HG03469 (cell line): ENCODE measurements at regions not wholly inside any gene's neighbourhood (a gene's known extent, or its start where the extent isn't known, plus 50 kb on each side); places are given as distances from the start of the nearest gene placed in this dataset.
"Not testable (repeated sequence)": the region's sequence is repeated elsewhere in the genome, so short reads cannot be mapped to it uniquely, and the experiment has no call there.

ENCODE experiments used
- ATAC-seq: cut with Tn5 transposase; IDR thresholded peaks from one replicate; pipeline ENCODE4 v1.9.1; 2021; ENCODE audit warnings: mild to moderate bottlenecking, moderate library complexity, moderate number of reproducible peaks; ENCODE audit not compliant: unreplicated experiment

DNA sequence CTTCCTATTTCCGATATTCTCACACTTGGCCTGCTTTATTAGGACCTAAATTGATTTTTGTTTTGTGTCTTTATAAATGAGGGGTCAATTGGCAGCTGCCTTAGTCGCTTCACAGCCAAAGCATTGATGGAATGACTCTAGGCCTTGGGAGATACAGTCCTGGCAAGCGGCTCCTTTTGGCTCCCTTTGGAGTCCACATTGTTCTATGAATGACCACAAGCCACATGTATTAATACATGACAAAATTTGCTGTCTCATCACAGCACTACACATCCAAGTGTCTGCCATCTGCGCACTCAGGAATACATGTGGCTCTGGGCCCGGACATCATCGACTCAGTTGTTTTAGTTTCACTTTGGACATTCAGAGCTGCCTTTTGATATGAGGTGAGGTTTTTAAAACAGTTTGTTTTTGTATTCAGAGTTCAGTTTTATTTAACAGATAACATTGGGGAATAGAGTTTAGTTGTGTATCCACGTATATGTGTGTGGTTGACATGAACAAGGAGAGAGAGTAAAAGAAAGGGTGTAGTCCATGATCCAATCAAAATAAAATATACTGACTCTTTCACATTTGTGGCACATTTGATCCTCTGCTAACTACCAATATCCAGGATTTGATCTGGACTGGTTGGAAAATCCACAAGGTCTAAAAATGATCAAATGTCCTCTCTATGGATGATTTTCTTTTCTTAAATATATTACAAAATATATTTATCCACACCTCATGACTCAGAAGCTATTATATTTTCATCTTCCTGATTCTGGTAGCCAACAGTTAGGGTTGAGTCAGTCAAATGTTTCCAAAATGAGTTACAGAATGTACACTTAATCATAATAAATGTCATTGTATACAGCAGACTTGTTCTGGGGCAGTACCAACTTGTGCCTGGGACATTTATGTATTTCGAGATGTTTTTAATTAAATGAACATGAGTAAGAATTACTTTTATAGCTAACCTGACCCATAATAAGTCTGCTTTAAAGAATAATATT is 114.0 kb upstream of the MTAP start:
- no peak for ATAC-seq

DNA sequence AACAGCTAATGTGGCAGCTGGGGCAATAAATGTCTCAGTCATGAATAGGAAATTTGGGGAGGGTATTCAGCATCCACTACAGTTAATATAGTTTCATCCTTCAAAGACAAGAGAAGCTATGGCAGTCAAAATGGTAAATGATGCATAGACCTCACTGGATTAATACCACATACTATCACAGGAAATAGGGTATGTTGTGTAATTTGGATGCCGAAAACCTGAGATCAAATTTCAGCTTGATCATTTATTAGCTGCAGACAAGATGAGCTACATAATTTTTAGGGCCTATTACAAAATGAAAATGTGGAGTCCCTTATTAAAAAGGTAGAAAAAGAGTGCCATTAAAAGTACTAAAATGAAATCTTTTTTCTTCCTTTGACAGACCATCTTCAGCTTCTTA is 112.6 kb upstream of the MTAP start:
- no peak for ATAC-seq

DNA sequence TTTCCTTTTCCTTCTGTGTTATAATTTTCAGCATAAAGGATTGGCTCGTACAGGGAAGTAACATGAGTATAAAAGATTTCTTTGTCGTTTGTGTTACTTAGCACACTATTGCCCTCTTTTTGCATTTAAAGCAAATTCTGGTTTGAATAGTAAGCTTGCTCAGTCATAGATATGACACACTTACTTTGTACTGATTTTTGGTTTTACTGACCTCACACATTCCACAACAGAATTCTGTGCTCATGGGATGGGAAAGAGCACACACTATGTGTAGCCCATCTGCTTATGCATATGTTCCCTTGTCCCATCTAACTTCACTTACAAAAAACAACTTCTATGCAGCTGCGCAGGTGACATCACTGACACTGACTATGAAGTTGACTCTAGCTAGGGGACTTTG is 111.9 kb upstream of the MTAP start:
- no peak for ATAC-seq

DNA sequence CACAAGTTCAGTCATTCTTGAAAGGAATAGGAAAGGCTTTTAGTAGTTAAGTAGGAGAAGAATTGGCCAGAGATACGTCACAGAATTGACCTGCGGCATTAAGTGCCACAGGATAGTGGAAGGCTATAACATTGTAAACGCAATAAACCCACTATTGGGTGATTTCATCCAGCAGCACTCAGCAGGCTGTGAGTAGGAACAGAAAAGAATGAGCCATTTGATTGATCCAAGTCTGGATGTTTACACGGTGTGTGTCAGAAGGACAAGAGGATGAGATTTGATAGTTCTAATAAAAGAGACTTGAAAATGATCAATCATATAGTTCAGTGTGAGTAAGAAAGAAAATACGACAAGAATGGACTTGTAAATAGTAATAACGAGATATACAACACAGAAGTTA is 110.0 kb upstream of the MTAP start:
- ATAC-seq: no peak

DNA sequence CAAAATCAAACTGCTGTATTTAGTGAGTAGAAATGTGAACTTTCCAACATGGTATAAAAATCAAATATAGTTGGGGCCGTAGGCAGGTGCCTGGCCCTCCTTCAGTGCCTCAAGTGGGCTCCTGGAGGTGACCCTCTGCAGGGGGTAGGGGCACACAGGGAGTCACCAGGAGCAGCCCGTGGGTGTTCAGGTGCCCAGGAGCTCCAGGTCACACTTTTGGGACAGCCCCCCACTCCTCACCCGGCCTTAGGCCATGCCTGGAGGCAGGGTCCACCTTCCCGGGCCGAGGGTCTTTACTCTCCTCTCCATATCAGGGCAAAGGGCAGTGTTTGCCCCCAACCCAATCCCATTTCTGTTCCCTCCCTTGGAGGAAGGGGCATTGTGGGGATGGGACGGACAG is 108.0 kb upstream of the MTAP start:
- ATAC-seq: no peak

DNA sequence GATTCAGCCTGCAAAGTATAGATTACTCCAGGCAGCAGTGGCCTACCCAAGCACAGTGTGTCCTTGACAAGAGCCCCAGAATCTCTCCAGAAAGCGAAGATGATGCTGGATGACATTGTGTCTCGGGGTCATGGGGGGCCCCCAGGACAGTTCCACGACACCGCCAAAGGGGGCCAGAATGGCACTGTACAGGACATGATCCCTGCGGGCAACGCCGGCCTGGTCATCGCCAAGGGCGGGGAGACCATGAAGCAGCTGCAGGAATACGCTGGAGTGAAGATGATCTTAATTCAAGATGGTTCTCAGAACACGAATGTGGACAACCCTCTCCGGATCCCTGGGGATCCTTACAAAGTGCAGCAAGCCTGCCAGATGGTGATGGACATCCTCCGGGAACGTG is 107.0 kb upstream of the MTAP start:
- ATAC-seq: no peak

DNA sequence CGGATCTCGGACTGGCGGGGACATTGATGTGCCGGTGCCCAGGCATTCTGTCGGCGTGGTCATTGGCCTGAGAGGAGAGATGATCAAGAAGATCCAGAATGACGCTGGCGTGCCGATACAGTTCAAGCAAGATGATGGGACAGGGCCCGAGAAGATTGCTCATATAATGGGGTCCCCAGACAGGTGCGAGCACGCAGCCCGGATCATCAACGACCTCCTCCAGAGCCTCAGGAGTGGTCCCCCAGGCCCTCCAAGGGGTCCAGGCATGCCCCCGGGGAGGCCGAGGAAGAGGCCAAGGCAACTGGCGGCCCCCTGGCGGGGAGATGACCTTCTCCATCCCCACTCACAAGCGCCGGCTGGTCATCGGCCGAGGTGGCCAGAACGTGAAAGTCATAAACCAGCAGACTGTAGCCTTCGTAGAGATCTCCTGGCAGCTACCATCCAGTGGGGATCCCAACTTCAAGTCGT is 106.5 kb upstream of the MTAP start:
- no peak for ATAC-seq

DNA sequence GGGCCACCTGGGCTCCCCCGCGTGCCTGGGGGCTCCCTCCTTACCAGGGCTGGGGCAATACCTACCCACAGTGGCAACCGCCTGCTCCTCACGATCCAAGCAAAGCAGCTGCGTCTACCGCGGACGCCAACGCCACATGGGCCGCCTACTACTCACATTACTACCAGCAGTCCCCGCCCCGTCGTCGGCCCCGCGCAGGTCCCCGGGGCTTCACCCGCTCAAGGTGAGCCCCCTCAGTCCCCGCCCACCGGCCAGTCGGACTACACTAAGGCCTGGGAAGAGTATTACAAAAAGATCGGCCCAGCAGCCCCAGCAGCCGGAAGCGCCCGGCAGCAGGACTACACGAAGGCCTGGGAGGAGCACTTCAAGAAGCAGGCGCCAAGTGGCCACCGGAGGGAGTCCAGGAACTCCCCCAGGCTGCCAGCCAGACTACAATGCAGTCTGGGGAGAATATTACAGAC is 106.0 kb upstream of the MTAP start:
- ATAC-seq: no peak

DNA sequence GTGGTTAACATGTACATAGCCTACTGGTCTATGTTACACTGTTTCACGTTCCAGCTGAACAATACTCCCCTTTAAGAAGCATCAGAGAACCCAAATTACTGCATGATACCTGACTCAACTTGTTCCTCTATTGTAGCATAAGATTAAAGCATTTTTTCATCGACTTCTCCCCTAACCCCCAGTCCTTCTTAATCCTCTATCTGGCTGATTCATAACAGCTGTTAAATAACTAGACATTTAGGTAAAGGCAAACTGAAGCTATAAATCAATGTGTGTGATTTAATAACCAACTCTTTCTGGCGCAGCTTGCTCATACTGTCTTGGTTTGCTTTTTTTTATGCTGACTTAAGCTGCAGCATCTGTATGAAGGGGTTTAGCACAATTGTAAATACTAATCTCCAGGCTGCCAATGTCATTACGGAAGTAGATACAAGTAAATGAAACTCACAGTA is 94.2 kb upstream of the MTAP start:
- no peak for ATAC-seq

DNA sequence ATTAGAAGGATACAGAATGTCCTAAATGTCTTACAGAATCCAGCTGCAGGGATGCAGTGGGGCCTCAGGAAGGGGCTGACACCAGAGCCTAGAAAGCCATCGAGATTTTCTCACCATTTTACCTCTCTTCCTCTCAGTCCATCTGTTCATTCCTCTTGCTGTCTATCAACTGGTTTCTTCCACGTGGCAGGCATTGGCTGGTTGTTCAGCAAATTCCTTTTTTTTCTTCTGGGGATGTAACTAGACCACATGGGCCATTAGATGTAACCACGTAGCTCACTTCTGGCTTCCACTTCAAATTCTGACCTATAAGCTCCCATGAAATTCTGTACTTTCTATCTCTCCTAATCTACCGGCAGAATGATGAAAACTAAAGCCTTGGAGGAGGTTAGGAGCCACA is 93.6 kb upstream of the MTAP start:
- ATAC-seq: no peak

DNA sequence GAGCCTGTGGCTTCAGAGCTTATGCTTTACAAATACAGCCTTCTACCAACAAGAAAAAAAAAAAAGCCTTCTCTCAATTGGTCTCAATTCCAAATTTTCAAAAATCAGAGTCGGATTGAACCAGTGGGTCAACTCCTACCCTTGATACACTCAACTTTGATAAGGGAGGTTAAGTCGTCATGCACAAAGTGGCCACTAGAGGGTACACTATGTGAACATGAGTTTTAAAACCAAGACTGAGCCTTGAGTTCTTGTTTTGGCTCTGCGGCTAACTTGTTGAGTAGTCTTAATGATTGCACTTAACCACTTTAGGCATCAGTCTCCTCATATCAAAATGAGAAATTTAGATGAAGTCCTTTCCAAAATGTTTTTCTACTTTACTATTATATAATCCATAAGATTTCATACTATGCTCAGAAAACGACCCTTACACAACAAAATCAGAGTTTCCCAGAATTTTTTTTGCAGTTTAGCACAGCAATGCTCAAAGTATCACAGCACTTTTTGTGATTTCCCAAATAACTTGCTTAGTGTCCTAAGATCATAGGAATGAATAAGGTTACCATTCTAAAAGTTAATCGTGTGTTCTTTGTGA is 92.9 kb upstream of the MTAP start:
- no peak for ATAC-seq

DNA sequence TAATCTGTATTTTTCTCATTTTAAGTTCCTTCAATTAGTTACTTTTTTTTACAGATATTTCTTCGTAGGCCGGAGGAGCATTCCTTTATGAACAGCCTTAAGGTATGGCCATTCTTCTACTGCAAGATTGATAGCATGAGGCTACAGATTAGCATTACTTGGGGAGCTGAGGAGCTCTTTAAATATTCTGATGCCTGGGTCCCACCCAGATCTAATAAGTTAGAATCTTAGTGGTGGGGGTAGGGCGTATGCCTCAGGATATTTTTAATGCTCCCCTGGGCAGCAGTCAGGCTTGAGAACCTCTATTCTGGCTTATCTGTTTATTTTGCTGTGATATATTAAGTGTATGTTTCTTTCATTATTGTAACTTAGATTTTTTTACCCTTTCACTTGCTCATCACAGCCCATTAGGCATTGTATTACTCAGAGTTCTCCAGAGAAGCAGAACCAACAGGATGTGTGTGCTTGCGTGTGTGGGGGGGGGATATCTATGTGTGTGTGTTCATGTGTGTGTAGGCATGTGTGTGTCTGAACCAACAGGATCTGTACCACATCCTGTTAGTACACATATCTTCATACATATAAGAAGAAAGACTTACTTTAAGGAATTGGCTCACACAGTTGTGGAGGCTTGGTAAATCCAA is 91.8 kb upstream of the MTAP start:
- no peak for ATAC-seq

DNA sequence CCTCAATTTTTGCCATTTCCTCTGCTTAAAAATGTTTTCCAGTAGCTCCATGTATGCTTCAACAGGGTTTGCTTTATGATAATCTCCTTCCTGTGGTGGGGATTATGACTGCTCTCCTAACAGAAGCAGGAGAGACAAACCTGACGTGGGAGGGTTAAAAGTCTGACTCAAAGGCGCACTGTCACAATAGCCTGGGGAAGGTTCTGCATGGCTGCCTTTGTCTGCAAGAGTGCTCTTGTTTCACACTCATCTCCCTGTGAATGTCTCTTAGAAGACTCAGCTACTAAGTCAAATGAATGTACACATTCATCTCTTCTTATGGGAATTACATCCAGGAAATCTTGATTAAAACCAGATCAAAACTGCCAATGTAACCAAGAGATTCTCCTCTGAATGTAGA is 90.9 kb upstream of the MTAP start:
- ATAC-seq: peak; percentile 51

DNA sequence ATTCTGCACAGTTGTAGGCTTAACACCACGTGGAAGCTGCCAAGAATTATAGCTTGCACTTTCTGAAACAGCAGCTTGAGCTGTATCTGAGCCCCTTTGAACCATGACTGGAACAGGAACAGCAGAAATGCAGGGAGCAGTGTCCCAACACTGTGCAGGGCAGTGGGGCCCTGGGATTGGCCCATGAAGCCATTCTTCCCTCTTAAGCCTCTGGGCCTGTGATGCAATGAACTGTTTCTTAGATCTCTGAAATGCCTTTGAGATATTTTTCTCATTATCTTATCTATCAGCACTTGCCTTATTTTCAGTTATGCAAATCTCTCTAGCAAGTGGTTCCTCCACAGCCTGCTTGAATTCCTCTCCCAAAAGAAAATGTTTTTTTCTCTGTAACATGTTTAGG is 87.0 kb upstream of the MTAP start:
- ATAC-seq: no peak

DNA sequence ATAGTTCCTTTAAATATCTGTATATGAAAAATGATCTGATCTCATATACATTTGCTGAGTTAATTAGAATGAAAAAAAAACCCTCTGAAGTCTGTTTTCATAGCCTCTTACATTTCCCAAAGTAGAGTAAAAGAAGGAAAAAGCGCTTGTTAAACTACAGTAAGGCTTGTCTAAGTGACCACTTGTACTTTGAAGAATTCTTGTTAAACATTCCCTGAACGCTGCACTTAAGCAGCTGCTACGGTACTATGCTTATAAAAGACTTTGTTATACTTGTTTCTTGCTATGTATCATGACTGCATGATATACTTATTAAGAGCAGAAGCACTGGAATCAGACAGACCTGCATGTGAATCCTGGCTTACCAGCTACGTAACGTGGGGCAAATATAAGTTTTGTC is 81.7 kb upstream of the MTAP start:
- ATAC-seq: no peak

DNA sequence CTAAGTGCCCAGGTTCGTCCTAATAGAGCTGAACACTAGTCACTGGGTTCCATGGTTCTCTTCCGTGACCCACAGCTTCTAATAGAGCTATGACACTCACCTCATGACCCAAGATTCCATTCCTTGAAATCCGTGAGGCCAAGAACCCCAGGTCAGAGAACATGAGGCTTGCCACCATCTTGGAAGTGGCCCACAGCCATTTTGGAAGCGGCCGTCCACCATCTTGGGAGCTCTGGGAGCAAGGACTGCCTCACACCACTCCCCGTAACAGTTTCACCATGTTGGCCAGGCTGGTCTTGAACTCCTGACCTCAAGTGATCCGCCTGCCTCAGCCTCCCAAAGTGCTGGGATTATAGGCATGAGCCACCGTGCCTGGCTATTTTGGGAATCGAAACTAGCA is 75.0 kb upstream of the MTAP start:
- not testable (repeated sequence) for ATAC-seq

DNA sequence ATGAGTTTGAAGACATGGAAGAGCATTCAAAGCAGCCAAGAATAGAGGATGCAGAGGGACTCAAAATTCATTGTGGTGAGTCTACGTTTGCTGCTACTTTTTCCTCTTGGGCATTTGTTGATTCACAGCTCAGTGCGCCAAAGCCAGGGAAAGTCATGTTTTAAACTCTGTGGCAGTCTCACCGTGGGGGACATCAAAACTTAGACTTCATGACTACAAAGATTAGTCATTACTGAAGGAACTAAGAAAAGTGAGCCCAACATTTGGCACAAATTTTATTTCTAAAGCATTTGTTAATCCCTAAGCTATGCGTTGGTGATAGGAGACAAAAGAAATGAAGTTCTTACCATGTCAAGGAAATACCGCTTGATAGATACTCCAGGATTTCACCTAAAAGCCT is 73.7 kb upstream of the MTAP start:
- ATAC-seq: no peak

DNA sequence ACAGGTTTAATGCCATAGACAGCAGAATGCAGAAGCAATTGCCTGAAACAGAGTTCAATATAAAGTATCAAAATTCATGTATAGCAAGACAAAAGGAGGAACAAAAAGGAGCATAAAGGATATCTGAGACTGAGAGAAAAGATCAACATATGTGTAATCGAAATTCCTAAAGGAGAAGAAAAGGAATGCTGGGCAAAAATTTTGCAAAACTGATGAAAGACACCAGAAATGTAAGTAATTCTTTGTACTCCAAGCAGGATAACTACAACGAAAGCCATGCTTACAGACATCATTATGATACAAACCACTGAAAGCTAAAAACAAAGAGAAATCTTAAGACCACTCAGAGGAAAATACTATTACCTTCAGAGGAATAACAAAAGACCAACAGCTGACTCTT is 72.8 kb upstream of the MTAP start:
- ATAC-seq: no peak

DNA sequence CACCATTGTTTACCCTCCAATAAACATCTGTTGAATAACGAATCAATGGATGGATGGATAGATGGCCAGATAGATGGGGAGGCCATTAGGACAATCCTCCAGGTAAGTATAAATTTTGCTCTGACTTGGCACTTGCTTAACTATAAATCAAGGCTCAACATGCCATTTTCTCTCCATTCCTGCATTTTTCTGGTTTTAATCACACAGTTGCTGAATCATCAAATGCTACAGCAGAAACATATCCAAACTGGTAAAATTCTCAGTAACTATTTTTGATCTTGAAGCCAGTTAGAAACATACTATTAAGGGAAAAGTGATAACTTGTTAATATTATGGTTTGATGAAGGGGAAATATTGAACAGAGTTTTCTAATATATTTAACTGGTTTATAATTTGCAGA is 71.5 kb upstream of the MTAP start:
- no peak for ATAC-seq

DNA sequence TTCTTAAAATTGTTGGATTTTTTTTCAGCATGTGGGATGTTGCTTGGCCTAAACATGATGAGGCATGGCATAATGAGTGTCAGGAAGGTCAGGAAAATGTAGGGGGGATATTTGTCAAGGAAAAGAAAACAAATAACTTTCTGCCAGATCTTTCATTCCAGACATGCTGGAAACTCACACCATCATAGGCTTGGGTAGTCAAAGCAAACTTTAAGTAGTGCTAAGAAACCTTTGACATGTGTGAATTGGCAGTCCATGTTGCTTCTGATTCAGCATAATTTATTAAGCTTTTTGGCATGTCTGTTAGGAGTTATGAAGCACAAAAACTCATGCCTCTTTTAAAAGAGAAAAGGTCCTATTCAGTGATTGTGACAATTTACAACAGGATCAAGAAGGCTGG is 61.3 kb upstream of the MTAP start:
- no peak for ATAC-seq

DNA sequence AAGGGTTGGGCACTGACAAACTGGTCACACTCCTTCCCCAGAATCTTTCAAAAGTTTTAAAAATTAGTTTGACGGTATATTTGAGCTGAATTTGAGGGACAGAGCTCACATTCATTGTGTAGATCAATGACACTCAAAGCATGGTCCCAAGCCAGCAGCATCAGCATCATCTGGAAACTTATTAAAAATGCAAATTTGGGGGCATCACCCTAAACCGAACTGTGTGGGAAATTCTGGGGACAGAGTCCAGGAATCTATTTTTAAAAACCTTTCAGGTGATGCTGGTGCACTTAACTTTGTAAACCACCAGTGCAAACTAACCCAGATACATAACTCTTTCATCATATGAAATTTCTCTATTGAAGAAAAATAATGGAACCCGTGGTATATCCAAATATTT is 58.1 kb upstream of the MTAP start:
- no peak for ATAC-seq

DNA sequence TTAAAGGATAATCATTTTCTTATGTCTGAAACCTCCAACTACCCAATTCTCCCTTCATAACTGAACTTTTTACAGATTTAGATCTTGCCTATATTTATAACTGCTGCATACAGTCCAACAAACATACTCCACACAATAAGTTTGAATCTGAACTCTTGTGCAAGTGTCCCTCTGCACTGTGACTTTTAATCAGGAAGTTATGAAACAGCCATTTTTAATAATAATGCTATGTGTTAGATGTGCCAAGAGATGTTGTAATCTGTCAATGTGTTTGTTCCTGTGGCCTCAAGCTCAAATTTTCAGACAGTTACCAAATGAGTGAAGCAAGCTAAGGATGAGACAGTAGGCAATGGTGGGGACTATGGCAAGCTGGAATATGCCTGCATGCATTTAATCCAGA is 57.6 kb upstream of the MTAP start:
- no peak for ATAC-seq
